ENCODE measurements at regions not wholly inside any gene's neighbourhood (a gene's known extent, or its start where the extent isn't known, plus 50 kb on each side); places are given as distances from the start of the nearest gene placed in this dataset.
A peak's percentile ranks its signal among the peaks of the same experiment; 100 is the strongest.

DNA sequence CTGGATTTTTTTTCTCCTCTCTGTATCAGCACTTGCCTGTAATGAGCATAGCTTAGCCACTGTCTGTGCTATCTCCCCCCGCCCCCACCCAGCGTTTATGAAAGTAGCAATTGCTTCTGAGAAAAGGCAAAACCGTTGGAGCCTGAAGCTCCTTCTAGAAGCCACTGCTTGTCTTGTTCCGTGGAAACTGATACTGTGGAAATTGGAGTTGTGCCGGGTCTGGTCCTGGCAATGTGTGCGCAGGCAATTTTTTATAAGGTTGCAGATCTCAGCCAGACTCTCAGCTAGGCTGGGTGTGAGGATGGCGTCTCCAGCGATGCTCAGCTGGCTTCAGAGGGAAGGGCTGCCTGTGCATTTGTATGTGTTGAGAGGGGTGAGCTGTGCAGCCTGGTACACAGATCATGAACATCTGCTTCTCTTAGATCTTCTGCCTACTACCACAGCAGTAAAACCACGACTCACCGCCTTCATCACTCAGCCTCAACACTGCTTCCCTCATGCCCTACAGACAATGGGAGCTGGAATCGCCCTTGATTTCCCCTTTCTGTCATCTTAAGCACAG, 72.4 kb upstream of the GTSF1L start:
- no peak overlapping the region for H3K4me3 Mint-ChIP-seq
- no peak overlapping the region for H3K27ac Mint-ChIP-seq
- H3K4me1 Mint-ChIP-seq (ENCODE audit: low read depth) = no peaks in the 10 kb centered on the region
- peaks cover 3% of the 10 kb centered on the region for H3K27me3 Mint-ChIP-seq
- H3K9me3 Mint-ChIP-seq = peaks cover 12% of the 10 kb centered on the region
- no peaks in the 10 kb centered on the region for H3K36me3 Mint-ChIP-seq (ENCODE audit: low read depth)

- H3K27me3 Mint-ChIP-seq = peaks cover 3% of the 10 kb centered on the region
- H3K4me3 Mint-ChIP-seq = no peak overlapping the region
- H3K36me3 Mint-ChIP-seq (ENCODE audit: low read depth) = no peaks in the 10 kb centered on the region
- H3K27ac Mint-ChIP-seq = no peak overlapping the region
- H3K4me1 Mint-ChIP-seq (ENCODE audit: low read depth) = no peaks in the 10 kb centered on the region
- peaks cover 9% of the 10 kb centered on the region for H3K9me3 Mint-ChIP-seq
Measured at GRCh38 chr20:43798291-43799149, 71.7 kb upstream of the GTSF1L start.

- Mint-ChIP-seq H3K27ac (no peak overlapping the region), H3K36me3 (ENCODE audit: low read depth) (peaks cover 5% of the 10 kb centered on the region), H3K4me3 (no peak overlapping the region), H3K27me3 (peaks cover 17% of the 10 kb centered on the region), H3K4me1 (ENCODE audit: low read depth) (no peaks in the 10 kb centered on the region), H3K9me3 (peaks cover 11% of the 10 kb centered on the region)
Measured at GRCh38 chr20:43794326-43794725, 67.5 kb upstream of the GTSF1L start.

GRCh38 chr20:43789593-43789992, 62.8 kb upstream of the GTSF1L start:
- Mint-ChIP-seq H3K9me3 (peaks cover 7% of the 10 kb centered on the region), H3K27me3 (peaks cover 15% of the 10 kb centered on the region), H3K4me3 (no peak overlapping the region), H3K36me3 (ENCODE audit: low read depth) (peaks cover 5% of the 10 kb centered on the region), H3K27ac (no peak overlapping the region), H3K4me1 (ENCODE audit: low read depth) (no peaks in the 10 kb centered on the region)

- H3K27me3 Mint-ChIP-seq = peaks cover 12% of the 10 kb centered on the region
- H3K4me1 Mint-ChIP-seq (ENCODE audit: low read depth) = peaks cover under 1% of the 10 kb centered on the region
- no peak overlapping the region for H3K27ac Mint-ChIP-seq
- peaks cover 9% of the 10 kb centered on the region for H3K9me3 Mint-ChIP-seq
- H3K36me3 Mint-ChIP-seq (ENCODE audit: low read depth) = peaks cover 5% of the 10 kb centered on the region
- H3K4me3 Mint-ChIP-seq = no peak overlapping the region
Measured at GRCh38 chr20:43787937-43788336, 61.1 kb upstream of the GTSF1L start.

DNA sequence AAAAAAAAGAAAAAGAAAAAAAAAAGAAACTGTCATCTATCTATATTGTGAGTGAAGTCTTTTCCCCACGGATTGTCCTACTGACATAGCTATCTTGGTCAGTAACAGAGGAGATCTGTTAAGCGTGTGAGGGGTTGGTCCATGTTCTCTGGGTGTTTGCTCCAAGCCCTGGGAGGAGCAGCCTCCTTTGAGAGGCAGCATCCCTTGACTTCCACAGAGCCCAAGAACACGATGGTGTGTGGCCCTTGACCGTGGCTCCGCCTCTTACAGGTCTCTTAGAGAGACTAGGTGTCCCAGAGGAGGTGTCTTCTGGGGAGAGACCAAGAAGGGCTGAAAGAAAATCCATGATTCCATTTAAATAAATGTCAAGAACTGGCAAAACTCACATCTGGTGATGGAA, 60.1 kb upstream of the GTSF1L start:
- Mint-ChIP-seq H3K36me3 (ENCODE audit: low read depth) (no peaks in the 10 kb centered on the region), H3K27ac (no peak overlapping the region), H3K4me1 (ENCODE audit: low read depth) (peaks cover 8% of the 10 kb centered on the region), H3K4me3 (no peak overlapping the region), H3K27me3 (peaks cover 2% of the 10 kb centered on the region), H3K9me3 (peaks cover 6% of the 10 kb centered on the region)

GRCh38 chr20:43781215-43781614, 54.4 kb upstream of the GTSF1L start:
- no peaks in the 10 kb centered on the region for H3K27me3 Mint-ChIP-seq
- H3K4me1 Mint-ChIP-seq (ENCODE audit: low read depth) = peaks cover 16% of the 10 kb centered on the region
- no peaks in the 10 kb centered on the region for H3K36me3 Mint-ChIP-seq (ENCODE audit: low read depth)
- peaks cover 29% of the 10 kb centered on the region for H3K9me3 Mint-ChIP-seq
- H3K4me3 Mint-ChIP-seq = no peak overlapping the region
- H3K27ac Mint-ChIP-seq = peak overlapping the region; percentile 48

- Mint-ChIP-seq H3K4me1 (ENCODE audit: low read depth) (peaks cover 16% of the 10 kb centered on the region), H3K36me3 (ENCODE audit: low read depth) (no peaks in the 10 kb centered on the region), H3K9me3 (peaks cover 29% of the 10 kb centered on the region), H3K27me3 (peaks cover 9% of the 10 kb centered on the region), H3K4me3 (no peak overlapping the region), H3K27ac (no peak overlapping the region)
Measured at GRCh38 chr20:43778375-43778774, 51.6 kb upstream of the GTSF1L start.

DNA sequence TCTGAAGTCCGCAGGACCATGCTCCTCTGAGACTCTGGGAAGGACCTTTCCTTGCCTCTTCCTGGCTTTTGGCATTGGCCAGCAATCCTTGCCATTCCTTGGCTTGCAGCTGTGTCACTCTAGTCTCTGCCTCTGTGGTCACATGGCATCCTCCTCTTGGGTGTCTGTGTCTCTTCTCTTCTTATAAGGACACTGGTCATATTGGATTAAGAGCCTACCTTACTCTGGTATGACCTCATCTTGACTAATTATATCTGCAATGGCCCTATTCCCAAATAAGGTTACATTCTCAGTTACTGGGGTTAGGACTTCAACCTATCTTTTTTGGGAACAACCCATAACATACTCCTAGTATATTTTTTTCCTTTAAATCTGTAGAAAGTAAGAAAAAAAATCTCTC, 49.9 kb upstream of the GTSF1L start:
- Mint-ChIP-seq H3K27me3 (peaks cover 19% of the 10 kb centered on the region), H3K9me3 (peaks cover 24% of the 10 kb centered on the region), H3K27ac (no peak overlapping the region), H3K36me3 (ENCODE audit: low read depth) (no peaks in the 10 kb centered on the region), H3K4me1 (ENCODE audit: low read depth) (peaks cover 6% of the 10 kb centered on the region), H3K4me3 (no peak overlapping the region)
